GM21717 (cell line): ENCODE measurements at regions not wholly inside any gene's neighbourhood (a gene's known extent, or its start where the extent isn't known, plus 50 kb on each side); places are given as distances from the start of the nearest gene placed in this dataset.

Source experiments
- ATAC-seq: cut with Tn5 transposase; IDR thresholded peaks from one replicate; pipeline ENCODE4 v1.9.1; 2021; ENCODE audit warnings: mild to moderate bottlenecking, moderate library complexity; ENCODE audit not compliant: unreplicated experiment

- ATAC-seq, result no peak
Measured at GRCh38 chr11:103530257-103530656, 421.0 kb downstream of the DYNC2H1 start.

- ATAC-seq, result no peak
Measured at GRCh38 chr11:103532133-103532788, 423.0 kb downstream of the DYNC2H1 start.

GRCh38 chr11:103534191-103534590 lies 425.0 kb downstream of the DYNC2H1 start:
- ATAC-seq, result no peak

GRCh38 chr11:103534959-103535358 lies 425.7 kb downstream of the DYNC2H1 start:
- ATAC-seq, result no peak

GRCh38 chr11:103536335-103536722 lies 427.1 kb downstream of the DYNC2H1 start:
- no peak for ATAC-seq

GRCh38 chr11:103537904-103538502 lies 428.8 kb downstream of the DYNC2H1 start:
- no peak for ATAC-seq

GRCh38 chr11:103539166-103539565 lies 429.9 kb downstream of the DYNC2H1 start:
- ATAC-seq, result no peak

GRCh38 chr11:103541186-103541795 lies 432.1 kb downstream of the DYNC2H1 start:
- no peak for ATAC-seq

GRCh38 chr11:103542851-103543250 lies 433.6 kb downstream of the DYNC2H1 start:
- no peak for ATAC-seq

GRCh38 chr11:103543456-103543855 lies 434.2 kb downstream of the DYNC2H1 start:
- ATAC-seq, result no peak

GRCh38 chr11:103544874-103545273 lies 435.6 kb downstream of the DYNC2H1 start:
- ATAC-seq, result no peak

GRCh38 chr11:103545551-103545950 lies 436.3 kb downstream of the DYNC2H1 start:
- no peak for ATAC-seq

- ATAC-seq, result no peak
Measured at GRCh38 chr11:103546236-103546635, 437.0 kb downstream of the DYNC2H1 start.

GRCh38 chr11:103547024-103547423 lies 437.8 kb downstream of the DYNC2H1 start:
- ATAC-seq, result no peak

GRCh38 chr11:103547691-103548090 lies 438.5 kb downstream of the DYNC2H1 start:
- no peak for ATAC-seq

GRCh38 chr11:103548838-103549237 lies 439.6 kb downstream of the DYNC2H1 start:
- no peak for ATAC-seq

GRCh38 chr11:103550811-103551210 lies 441.6 kb downstream of the DYNC2H1 start:
- no peak for ATAC-seq

- ATAC-seq, result no peak
Measured at GRCh38 chr11:103552086-103552485, 442.9 kb downstream of the DYNC2H1 start.

GRCh38 chr11:103556171-103556570 lies 446.9 kb downstream of the DYNC2H1 start:
- ATAC-seq, result no peak

GRCh38 chr11:103566116-103566515 lies 456.9 kb downstream of the DYNC2H1 start:
- no peak for ATAC-seq

GRCh38 chr11:103581760-103582159 lies 454.7 kb upstream of the DDI1 start:
- no peak for ATAC-seq

- no peak for ATAC-seq
Measured at GRCh38 chr11:103582351-103582909, 454.0 kb upstream of the DDI1 start.
